ENCODE measurements at regions not wholly inside any gene's neighbourhood (a gene's known extent, or its start where the extent isn't known, plus 50 kb on each side); places are given as distances from the start of the nearest gene placed in this dataset.

- no peak overlapping the region for H3K4me3 ChIP-seq (ENCODE audit: low read depth, low read length)
- TF ChIP-seq, protein P1, sequence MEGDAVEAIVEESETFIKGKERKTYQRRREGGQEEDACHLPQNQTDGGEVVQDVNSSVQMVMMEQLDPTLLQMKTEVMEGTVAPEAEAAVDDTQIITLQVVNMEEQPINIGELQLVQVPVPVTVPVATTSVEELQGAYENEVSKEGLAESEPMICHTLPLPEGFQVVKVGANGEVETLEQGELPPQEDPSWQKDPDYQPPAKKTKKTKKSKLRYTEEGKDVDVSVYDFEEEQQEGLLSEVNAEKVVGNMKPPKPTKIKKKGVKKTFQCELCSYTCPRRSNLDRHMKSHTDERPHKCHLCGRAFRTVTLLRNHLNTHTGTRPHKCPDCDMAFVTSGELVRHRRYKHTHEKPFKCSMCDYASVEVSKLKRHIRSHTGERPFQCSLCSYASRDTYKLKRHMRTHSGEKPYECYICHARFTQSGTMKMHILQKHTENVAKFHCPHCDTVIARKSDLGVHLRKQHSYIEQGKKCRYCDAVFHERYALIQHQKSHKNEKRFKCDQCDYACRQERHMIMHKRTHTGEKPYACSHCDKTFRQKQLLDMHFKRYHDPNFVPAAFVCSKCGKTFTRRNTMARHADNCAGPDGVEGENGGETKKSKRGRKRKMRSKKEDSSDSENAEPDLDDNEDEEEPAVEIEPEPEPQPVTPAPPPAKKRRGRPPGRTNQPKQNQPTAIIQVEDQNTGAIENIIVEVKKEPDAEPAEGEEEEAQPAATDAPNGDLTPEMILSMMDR (IDR thresholded peaks at IDR 0.05; ENCODE audit: insufficient read depth, low read length), result no peak
- no peak for DNase-seq (ENCODE audit: low read depth)
Measured at GRCh38 chr5:168062239-168062638, 229.2 kb upstream of the WWC1 start.

DNA sequence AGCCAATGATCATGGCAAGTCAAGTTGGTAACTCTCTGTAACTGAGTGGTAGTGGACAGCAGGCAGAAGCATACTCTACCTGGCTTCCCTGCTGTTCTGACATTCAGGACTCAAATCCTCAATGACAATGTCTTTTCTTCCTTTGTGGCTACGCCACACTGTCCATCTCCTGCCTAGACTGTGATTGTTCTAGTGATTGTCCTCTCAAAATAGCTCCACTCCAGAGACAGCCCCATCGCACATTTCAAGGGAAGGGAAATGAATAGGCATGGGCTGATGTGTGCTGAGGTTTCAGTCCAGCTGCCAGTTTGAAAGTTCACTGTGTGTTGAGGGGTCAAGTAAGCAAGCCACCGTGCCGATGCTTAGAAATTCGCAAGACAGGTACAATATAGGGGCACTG is 227.0 kb upstream of the WWC1 start:
- TF ChIP-seq, protein P1 (IDR thresholded peaks at IDR 0.05; ENCODE audit: insufficient read depth, low read length), result no peak
- no peak for DNase-seq (ENCODE audit: low read depth)
- H3K4me3 ChIP-seq (ENCODE audit: low read depth, low read length), result no peak overlapping the region

GRCh38 chr5:168064933-168065622 is 226.4 kb upstream of the WWC1 start:
- TF ChIP-seq, protein P1 (IDR thresholded peaks at IDR 0.05; ENCODE audit: insufficient read depth, low read length), result no peak

DNA sequence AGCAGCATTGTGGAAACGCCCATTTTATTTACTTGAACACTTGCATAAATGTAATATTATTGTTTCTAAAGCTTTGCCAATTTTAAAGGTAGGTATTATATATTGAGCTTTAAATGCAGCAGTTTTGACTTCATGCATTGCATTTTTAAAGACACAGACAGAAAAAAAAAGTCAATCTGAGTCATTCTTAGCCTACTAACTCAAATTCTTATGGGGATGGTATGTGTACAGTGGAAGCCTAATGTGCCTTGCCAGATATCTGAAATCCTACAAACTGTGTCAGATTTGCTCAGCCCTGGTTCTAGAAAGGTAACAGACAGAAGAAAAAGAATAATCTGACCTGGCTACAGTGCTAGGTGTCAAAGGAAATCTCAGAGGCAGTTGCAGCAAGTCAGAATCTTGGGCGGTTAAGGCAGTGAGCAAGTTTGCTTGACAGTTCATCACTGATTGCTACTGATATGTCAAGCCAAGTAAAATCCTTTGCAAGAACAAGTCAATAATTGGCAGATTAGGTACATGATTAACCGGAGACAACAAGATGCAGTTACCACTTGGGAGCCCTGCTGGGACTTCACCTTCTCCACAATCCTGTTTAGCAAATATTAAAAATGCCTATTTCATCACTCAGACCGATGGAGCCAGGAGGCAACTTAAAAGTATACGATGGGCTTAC is 224.8 kb upstream of the WWC1 start:
- no peak for DNase-seq (ENCODE audit: low read depth)
- TF ChIP-seq, protein P1 (IDR thresholded peaks at IDR 0.05; ENCODE audit: insufficient read depth, low read length), result no peak
- H3K4me3 ChIP-seq (ENCODE audit: low read depth, low read length), result no peak overlapping the region

More at GRCh38 chr5:168064933-168065622, 226.4 kb upstream of the WWC1 start:
- DNase-seq (ENCODE audit: low read depth), result no peak
- no peak overlapping the region for H3K4me3 ChIP-seq (ENCODE audit: low read depth, low read length)

GRCh38 chr5:168070761-168071160 is 220.7 kb upstream of the WWC1 start:
- TF ChIP-seq, protein P1 (IDR thresholded peaks at IDR 0.05; ENCODE audit: insufficient read depth, low read length), result no peak
- H3K4me3 ChIP-seq (ENCODE audit: low read depth, low read length), result no peak overlapping the region
- DNase-seq (ENCODE audit: low read depth), result no peak

DNA sequence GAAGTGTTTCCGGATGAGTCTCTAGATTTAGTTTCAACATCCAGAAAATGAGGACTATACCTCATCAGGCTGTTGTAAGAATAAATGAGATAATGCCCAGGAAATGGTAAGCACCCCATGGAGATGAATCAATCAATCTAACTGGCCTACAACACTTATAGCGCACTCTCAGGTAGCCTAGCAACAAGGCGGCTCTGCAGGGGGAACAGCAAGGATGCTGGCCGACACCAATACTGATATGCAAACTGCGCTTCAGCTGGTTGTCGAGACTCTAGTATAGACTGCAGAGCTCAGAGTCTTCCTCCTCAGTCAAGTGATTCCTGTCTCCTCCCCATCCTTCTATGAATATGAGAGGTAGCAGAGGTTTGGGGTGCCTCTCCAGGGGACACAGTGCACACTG is 218.8 kb upstream of the WWC1 start:
- DNase-seq (ENCODE audit: low read depth), result no peak
- TF ChIP-seq, protein P1 (IDR thresholded peaks at IDR 0.05; ENCODE audit: insufficient read depth, low read length), result no peak

More for the DNA sequence above, 218.8 kb upstream of the WWC1 start:
- H3K4me3 ChIP-seq (ENCODE audit: low read depth, low read length), result no peak overlapping the region
